ENCODE measurements at regions not wholly inside any gene's neighbourhood (a gene's known extent, or its start where the extent isn't known, plus 50 kb on each side); places are given as distances from the start of the nearest gene placed in this dataset.

GRCh38 chr19:28815257-28815656 is 397.7 kb downstream of the UQCRFS1 start (continued):
- TF ChIP-seq PREB (CRISPR knock-in tag; IDR thresholded peaks at IDR 0.05; ENCODE audit: borderline replicate concordance) (no peak), ZNF121 (CRISPR knock-in tag; IDR thresholded peaks at IDR 0.05) (no peak), GTF2I (CRISPR knock-in tag; conservative IDR thresholded peaks at IDR 0.05) (no peak), ATF3 (CRISPR knock-in tag; conservative IDR thresholded peaks at IDR 0.05) (no peak), TCF7 (CRISPR knock-in tag; IDR thresholded peaks at IDR 0.05; ENCODE audit: low read depth) (no peak), TEAD1 (CRISPR knock-in tag; IDR thresholded peaks at IDR 0.05) (no peak), NR1H2 (CRISPR knock-in tag; IDR thresholded peaks at IDR 0.05) (no peak), FOXP4 (CRISPR knock-in tag; IDR thresholded peaks at IDR 0.05) (no peak), NR3C1 (CRISPR knock-in tag; conservative IDR thresholded peaks at IDR 0.05; ENCODE audit: low read depth) (no peak), TP53 (CRISPR knock-in tag; IDR thresholded peaks at IDR 0.05) (no peak), HMGA2 (CRISPR knock-in tag; IDR thresholded peaks at IDR 0.05) (no peak), E2F4 (CRISPR knock-in tag; IDR thresholded peaks at IDR 0.05; ENCODE audit: borderline replicate concordance, low read depth) (no peak), USF1 (CRISPR knock-in tag; IDR thresholded peaks at IDR 0.05) (no peak), ZNF263 (CRISPR knock-in tag; IDR thresholded peaks at IDR 0.05; ENCODE audit: low read depth) (no peak)

GRCh38 chr19:28794301-28794700 is 418.6 kb downstream of the UQCRFS1 start:
- no peak for ATAC-seq
- no peaks in the 10 kb centered on the region for H3K9me3 Mint-ChIP-seq
- peak overlapping the region; percentile 62 for H3K4me3 Mint-ChIP-seq
- POLR2A ChIA-PET: no interaction called here
- DNase-seq (ENCODE audit: low spot score): no peak
- no peak overlapping the region for H3K27ac Mint-ChIP-seq
- CTCF ChIA-PET: no interaction called here
- H3K4me1 Mint-ChIP-seq: peaks cover 18% of the 10 kb centered on the region
- peaks cover 34% of the 10 kb centered on the region for H3K27me3 Mint-ChIP-seq (ENCODE audit: low read depth)
- peaks cover 3% of the 10 kb centered on the region for H3K36me3 Mint-ChIP-seq
- TF ChIP-seq IRF2 (CRISPR knock-in tag; IDR thresholded peaks at IDR 0.05; ENCODE audit: borderline replicate concordance, low read depth) (no peak), NR1H2 (CRISPR knock-in tag; IDR thresholded peaks at IDR 0.05) (no peak)

GRCh38 chr19:28793391-28794168 is 419.4 kb downstream of the UQCRFS1 start:
- no peaks in the 10 kb centered on the region for H3K9me3 Mint-ChIP-seq
- ATAC-seq (peak; percentile 90), DNase-seq (ENCODE audit: low spot score) (peak; percentile 51)
- H3K27ac Mint-ChIP-seq: no peak overlapping the region
- H3K4me1 Mint-ChIP-seq: peaks cover 18% of the 10 kb centered on the region
- H3K36me3 Mint-ChIP-seq: peaks cover 3% of the 10 kb centered on the region
- peak overlapping the region; percentile 64 for H3K4me3 Mint-ChIP-seq
- H3K27me3 Mint-ChIP-seq (ENCODE audit: low read depth): peaks cover 34% of the 10 kb centered on the region
- ChIA-PET CTCF (interaction anchor here (0.7 to 1.5 kb wide), 3 partner anchors 57 to 328 kb away, joined by 3 to 6 read pairs (median 5); no protein-coding TSS in a partner anchor), POLR2A (no interaction called here)
- TF ChIP-seq E2F4 (CRISPR knock-in tag; IDR thresholded peaks at IDR 0.05; ENCODE audit: borderline replicate concordance, low read depth) (no peak), HMGXB4 (CRISPR knock-in tag; IDR thresholded peaks at IDR 0.05) (peak; percentile 86), MAX (CRISPR knock-in tag; IDR thresholded peaks at IDR 0.05) (peak; percentile 45; the same call in 1 of the 2 replicates), KAT7 (CRISPR knock-in tag; IDR thresholded peaks at IDR 0.05; ENCODE audit: borderline replicate concordance) (peak; percentile 53; the same call in 1 of the 2 replicates), ZNF219 (CRISPR knock-in tag; IDR thresholded peaks at IDR 0.05; ENCODE audit: borderline replicate concordance) (peak; percentile 31; the same call in 1 of the 2 replicates)

Data from WTC11 (cell line).